SKM-1 (cell line): ENCODE measurements at regions not wholly inside any gene's neighbourhood (a gene's known extent, or its start where the extent isn't known, plus 50 kb on each side); places are given as distances from the start of the nearest gene placed in this dataset.

ENCODE experiments used
- DNase-seq: peaks from one replicate; lab custom pipeline; 2025; ENCODE audit not compliant: unreplicated experiment; lab: John Stamatoyannopoulos, UW

- no peak for DNase-seq
These were observed 564.9 kb upstream of the MGMT start for GRCh38 chr10:128902031-128902710.

- DNase-seq = no peak
These were observed 559.7 kb upstream of the MGMT start for GRCh38 chr10:128907155-128907941.

GRCh38 chr10:128908099-128908498 is 558.9 kb upstream of the MGMT start:
- DNase-seq = peak; percentile 4

GRCh38 chr10:128908499-128908898 is 558.5 kb upstream of the MGMT start:
- DNase-seq = no peak

- no peak for DNase-seq
These were observed 554.3 kb upstream of the MGMT start for GRCh38 chr10:128912568-128913311.

GRCh38 chr10:128914681-128915080 is 552.4 kb upstream of the MGMT start:
- no peak for DNase-seq

GRCh38 chr10:128915630-128916029 is 551.4 kb upstream of the MGMT start:
- no peak for DNase-seq

- DNase-seq = no peak
These were observed 550.7 kb upstream of the MGMT start for GRCh38 chr10:128916383-128916782.

- DNase-seq = no peak
These were observed 545.5 kb upstream of the MGMT start for GRCh38 chr10:128921389-128922022.

GRCh38 chr10:128922172-128922571 is 544.9 kb upstream of the MGMT start:
- no peak for DNase-seq

GRCh38 chr10:128922619-128923196 is 544.3 kb upstream of the MGMT start:
- no peak for DNase-seq

- DNase-seq = no peak
These were observed 542.1 kb upstream of the MGMT start for GRCh38 chr10:128924918-128925317.

- DNase-seq = no peak
These were observed 540.3 kb upstream of the MGMT start for GRCh38 chr10:128926711-128927110.

- no peak for DNase-seq
These were observed 539.4 kb upstream of the MGMT start for GRCh38 chr10:128927497-128928161.

GRCh38 chr10:128928231-128928836 is 538.7 kb upstream of the MGMT start:
- DNase-seq = no peak

GRCh38 chr10:128929131-128929530 is 537.9 kb upstream of the MGMT start:
- no peak for DNase-seq

GRCh38 chr10:128929767-128930166 is 537.3 kb upstream of the MGMT start:
- DNase-seq = no peak

GRCh38 chr10:128930515-128930914 is 536.5 kb upstream of the MGMT start:
- no peak for DNase-seq

GRCh38 chr10:128932071-128932820 is 534.8 kb upstream of the MGMT start:
- no peak for DNase-seq
